Mucosa of descending colon (tissue), 3 donors: ENCODE measurements at regions not wholly inside any gene's neighbourhood (a gene's known extent, or its start where the extent isn't known, plus 50 kb on each side); places are given as distances from the start of the nearest gene placed in this dataset.

Experiments used
- ATAC-seq: fragments of 200-7000 bp; cut with Tn5 transposase; one replicate; pipeline ENCODE4 v1.9.1; 2020; ENCODE audit warnings: mild to moderate bottlenecking, moderate library complexity
- DNase-seq, 3 donors: peaks; one replicate each; pipeline ENCODE4 v3.0.0-alpha.2; 2020
- H3K36me3 ChIP-seq: fragments of 200-600 bp; one replicate; pipeline ENCODE4 v1.8.0; 2021; ENCODE audit warnings: low read depth, mild to moderate bottlenecking
- H3K4me1 ChIP-seq: fragments of 200-600 bp; one replicate; pipeline ENCODE4 v1.8.0; 2021; ENCODE audit warnings: low read depth, mild to moderate bottlenecking
- H3K4me3 ChIP-seq: fragments of 200-600 bp; one replicate; pipeline ENCODE4 v1.8.0; 2021; ENCODE audit warnings: mild to moderate bottlenecking
- H3K9me3 ChIP-seq: fragments of 200-600 bp; one replicate; pipeline ENCODE4 v1.8.0; 2021; ENCODE audit warnings: mild to moderate bottlenecking
- intact Hi-C, 2 donors: fragments of 100-400 bp; cut with DNase I in 1 of 2; cut with micrococcal nuclease in 1 of 2; formaldehyde crosslinking; loops; one replicate each; pipeline versions ENCODE4 v1.11.0 to v1.11.1; 2022; cut with DNase I, micrococcal nuclease
- TF ChIP-seq, protein P1 (sequence below): fragments of 200-600 bp; IDR thresholded peaks from one replicate; pipeline ENCODE4 v1.8.0; 2022; ENCODE audit warnings: antibody characterized with exemption, mild to moderate bottlenecking
- donor health status: DM: no; HTN: no; CAD: no; lungs with moderate emphysema.
- donor health status: DM: no; HTN: no; CAD: no.
- donor health status: DM: no; HTN: yes; CAD: no.

DNA sequence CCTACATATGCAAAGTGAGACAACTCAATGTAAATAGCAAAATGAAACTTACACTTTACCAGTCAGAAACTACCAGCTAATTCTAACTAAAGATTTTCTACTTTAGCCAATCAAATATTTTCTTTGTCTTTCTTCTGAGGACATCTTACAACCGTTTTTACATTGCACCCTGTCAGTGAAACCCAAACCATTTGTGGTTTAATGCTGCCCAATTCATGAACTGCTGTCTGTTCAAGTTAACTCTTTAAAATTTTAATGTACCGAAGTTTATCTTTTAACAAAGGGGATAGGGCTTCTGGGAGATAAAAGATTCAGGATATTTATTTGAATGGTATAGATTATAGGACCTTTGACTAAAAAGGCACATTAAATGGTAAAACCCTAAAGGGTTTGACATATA, 121.3 kb upstream of the HDDC2 start:
- H3K36me3 ChIP-seq, result no peaks in the 10 kb centered on the region
- no peak for ATAC-seq
- intact Hi-C loops, result no loop called here
- DNase-seq, result no peak
- TF ChIP-seq, protein P1, sequence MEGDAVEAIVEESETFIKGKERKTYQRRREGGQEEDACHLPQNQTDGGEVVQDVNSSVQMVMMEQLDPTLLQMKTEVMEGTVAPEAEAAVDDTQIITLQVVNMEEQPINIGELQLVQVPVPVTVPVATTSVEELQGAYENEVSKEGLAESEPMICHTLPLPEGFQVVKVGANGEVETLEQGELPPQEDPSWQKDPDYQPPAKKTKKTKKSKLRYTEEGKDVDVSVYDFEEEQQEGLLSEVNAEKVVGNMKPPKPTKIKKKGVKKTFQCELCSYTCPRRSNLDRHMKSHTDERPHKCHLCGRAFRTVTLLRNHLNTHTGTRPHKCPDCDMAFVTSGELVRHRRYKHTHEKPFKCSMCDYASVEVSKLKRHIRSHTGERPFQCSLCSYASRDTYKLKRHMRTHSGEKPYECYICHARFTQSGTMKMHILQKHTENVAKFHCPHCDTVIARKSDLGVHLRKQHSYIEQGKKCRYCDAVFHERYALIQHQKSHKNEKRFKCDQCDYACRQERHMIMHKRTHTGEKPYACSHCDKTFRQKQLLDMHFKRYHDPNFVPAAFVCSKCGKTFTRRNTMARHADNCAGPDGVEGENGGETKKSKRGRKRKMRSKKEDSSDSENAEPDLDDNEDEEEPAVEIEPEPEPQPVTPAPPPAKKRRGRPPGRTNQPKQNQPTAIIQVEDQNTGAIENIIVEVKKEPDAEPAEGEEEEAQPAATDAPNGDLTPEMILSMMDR, result no peak
- no peaks in the 10 kb centered on the region for H3K9me3 ChIP-seq
- H3K4me1 ChIP-seq, result no peaks in the 10 kb centered on the region
- no peak overlapping the region for H3K4me3 ChIP-seq

DNA sequence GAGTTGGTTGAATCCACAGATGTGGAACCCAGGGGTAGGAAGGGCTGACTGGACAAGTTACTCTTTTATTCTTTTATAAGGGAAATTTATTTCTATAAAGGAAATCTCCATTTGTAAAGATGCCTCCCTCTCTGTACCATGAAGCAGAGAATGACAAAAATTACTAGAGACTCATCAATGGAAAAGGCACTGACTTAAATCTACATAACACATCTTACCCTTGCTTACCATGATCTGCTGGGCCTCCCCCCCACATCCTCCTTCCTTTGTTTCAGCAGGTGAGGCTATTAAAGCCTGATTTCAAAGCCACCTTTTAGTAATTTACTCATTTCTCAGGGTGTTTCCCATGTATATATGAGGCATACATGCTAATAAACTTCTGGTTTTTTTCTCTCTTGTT, 130.2 kb upstream of the HDDC2 start:
- H3K4me3 ChIP-seq, result no peak overlapping the region
- no peaks in the 10 kb centered on the region for H3K36me3 ChIP-seq
- intact Hi-C loops, result no loop called here
- ATAC-seq (no peak), DNase-seq (no peak)
- H3K9me3 ChIP-seq, result no peaks in the 10 kb centered on the region
- H3K4me1 ChIP-seq, result no peaks in the 10 kb centered on the region
- TF ChIP-seq, protein P1, result no peak

DNA sequence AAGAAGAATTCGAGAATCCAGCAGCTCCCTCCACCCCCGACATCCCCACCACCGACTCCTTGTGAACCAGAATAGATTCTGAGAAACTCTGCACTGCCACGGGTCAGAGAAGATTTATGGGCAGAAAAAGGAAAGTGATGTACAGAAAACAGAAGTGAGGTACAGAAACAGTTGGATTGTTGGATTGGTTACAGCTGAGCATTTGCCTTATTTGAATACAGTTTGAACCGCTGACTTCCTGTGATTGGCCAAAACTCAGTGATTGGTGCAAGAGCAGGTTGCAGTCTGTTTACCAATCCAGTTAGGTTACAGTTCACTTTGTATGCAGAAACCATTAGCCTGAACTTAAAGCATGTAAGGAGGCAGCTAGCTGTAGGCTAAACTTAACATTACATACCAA, 131.2 kb upstream of the HDDC2 start:
- Histone ChIP-seq H3K4me3 (no peak overlapping the region), H3K9me3 (no peaks in the 10 kb centered on the region), H3K4me1 (no peaks in the 10 kb centered on the region), H3K36me3 (no peaks in the 10 kb centered on the region)
- ATAC-seq, result no peak
- DNase-seq, result no peak
- TF ChIP-seq, protein P1, result no peak
- intact Hi-C loops, result no loop called here

DNA sequence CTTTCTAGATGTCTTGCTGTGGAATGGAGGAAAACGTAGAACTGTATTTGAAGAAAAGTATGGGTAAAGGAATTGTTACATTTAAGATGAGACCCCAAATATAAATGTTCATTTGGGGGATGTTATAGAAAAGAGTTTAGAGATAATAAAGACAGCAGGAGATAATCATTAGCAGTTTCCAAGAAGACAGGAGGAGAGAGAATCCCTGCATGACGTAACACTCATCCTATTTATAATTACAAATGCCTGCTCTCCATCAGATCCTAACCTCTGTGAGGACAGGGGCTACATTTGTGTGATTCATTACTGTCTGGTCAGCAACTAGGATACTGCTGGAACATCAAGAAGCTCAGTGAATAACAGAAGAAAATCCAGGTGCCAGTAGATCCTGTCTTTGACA, 133.0 kb upstream of the HDDC2 start:
- TF ChIP-seq, protein P1, result no peak
- Histone ChIP-seq H3K4me3 (no peak overlapping the region), H3K36me3 (no peaks in the 10 kb centered on the region), H3K9me3 (no peaks in the 10 kb centered on the region), H3K4me1 (no peaks in the 10 kb centered on the region)
- intact Hi-C loops, result no loop called here
- DNase-seq (no peak), ATAC-seq (no peak)

DNA sequence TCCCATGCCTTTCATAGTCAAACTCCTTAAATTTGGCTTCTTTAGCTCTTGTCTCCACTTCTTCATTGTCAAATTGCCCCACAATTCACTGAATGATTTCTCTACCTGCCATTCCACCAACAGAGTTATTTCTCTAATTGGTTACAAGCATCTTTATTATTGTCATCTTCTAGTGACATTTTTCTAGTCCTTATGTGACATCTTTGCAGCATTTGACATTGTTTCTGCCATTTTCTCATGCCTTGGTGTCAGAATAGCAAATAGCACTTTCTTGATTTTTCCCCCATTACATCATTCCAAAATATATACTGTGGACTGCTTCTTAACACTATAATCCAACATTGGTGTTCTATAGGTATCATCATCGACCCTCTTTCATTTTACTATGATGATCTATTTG, 137.7 kb upstream of the HDDC2 start:
- no peaks in the 10 kb centered on the region for H3K4me1 ChIP-seq
- no peaks in the 10 kb centered on the region for H3K9me3 ChIP-seq
- TF ChIP-seq, protein P1, result no peak
- DNase-seq (no peak), ATAC-seq (no peak)
- no peaks in the 10 kb centered on the region for H3K36me3 ChIP-seq
- no peak overlapping the region for H3K4me3 ChIP-seq
- intact Hi-C loops, result no loop called here
